Neural progenitor cell (in vitro differentiated cells): ENCODE measurements at regions not wholly inside any gene's neighbourhood (a gene's known extent, or its start where the extent isn't known, plus 50 kb on each side); places are given as distances from the start of the nearest gene placed in this dataset.

Experiments used
- EZH2 ChIP-seq: fragments of 200-600 bp; sonication (generic); IDR thresholded peaks from 2 replicates; pipeline ENCODE4 v1.6.1; 2017; ENCODE audit warnings: antibody characterized with exemption, mild to moderate bottlenecking, moderate library complexity
- EZH2phosphoT487 ChIP-seq: fragments of 200-600 bp; sonication (generic); IDR thresholded peaks from 2 replicates; pipeline ENCODE4 v1.6.1; 2017; ENCODE audit warnings: antibody characterized with exemption
- TF ChIP-seq, protein P1 (sequence below): fragments of 200-600 bp; sonication (generic); IDR thresholded peaks from 2 replicates; pipeline ENCODE4 v1.5.1; 2017; ENCODE audit warnings: antibody characterized with exemption, mild to moderate bottlenecking

DNA sequence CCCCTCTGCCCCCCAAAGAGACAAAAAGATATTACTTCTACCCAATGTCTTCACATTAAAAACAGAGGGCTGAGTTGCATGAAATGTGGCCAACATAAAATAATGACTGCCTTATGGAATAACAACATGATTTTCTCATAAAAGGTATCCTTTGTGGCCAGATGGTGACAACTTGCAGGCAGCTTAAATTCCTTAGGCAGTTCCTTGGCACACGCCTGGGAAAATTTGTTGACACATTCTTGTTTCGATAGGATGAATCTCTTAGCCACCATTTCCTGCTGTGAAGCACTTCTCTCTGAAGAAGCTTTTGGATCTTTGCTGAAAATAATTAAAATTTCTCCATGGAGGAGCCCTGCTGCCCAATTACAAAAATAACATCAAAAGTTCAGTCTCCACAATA lies 109.0 kb upstream of the COL21A1 start:
- TF ChIP-seq, protein P1, sequence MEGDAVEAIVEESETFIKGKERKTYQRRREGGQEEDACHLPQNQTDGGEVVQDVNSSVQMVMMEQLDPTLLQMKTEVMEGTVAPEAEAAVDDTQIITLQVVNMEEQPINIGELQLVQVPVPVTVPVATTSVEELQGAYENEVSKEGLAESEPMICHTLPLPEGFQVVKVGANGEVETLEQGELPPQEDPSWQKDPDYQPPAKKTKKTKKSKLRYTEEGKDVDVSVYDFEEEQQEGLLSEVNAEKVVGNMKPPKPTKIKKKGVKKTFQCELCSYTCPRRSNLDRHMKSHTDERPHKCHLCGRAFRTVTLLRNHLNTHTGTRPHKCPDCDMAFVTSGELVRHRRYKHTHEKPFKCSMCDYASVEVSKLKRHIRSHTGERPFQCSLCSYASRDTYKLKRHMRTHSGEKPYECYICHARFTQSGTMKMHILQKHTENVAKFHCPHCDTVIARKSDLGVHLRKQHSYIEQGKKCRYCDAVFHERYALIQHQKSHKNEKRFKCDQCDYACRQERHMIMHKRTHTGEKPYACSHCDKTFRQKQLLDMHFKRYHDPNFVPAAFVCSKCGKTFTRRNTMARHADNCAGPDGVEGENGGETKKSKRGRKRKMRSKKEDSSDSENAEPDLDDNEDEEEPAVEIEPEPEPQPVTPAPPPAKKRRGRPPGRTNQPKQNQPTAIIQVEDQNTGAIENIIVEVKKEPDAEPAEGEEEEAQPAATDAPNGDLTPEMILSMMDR = no peak
- TF ChIP-seq EZH2 (no peak), EZH2phosphoT487 (no peak)
